ENCODE measurements at regions not wholly inside any gene's neighbourhood (a gene's known extent, or its start where the extent isn't known, plus 50 kb on each side); places are given as distances from the start of the nearest gene placed in this dataset.

GRCh38 chr13:22169473-22169872 is 498.6 kb downstream of the FGF9 start:
- H3K9me3 ChIP-seq: no peaks in the 10 kb centered on the region
- no peaks in the 10 kb centered on the region for H3K27me3 ChIP-seq
- H3K4me1 ChIP-seq (ENCODE audit: control insufficient read depth in 1 of 2, insufficient read depth in 1 of 2, low read depth in 1 of 2, low read length in 1 of 2): no peaks in the 10 kb centered on the region
- no peak overlapping the region for H3K4me3 ChIP-seq (ENCODE audit: low read depth in 1 of 2, low read length in 1 of 2)
- H3K36me3 ChIP-seq: no peaks in the 10 kb centered on the region
- H3K27ac ChIP-seq: no peak overlapping the region
- TF ChIP-seq CTCF (IDR thresholded peaks at IDR 0.05): no peak

GRCh38 chr13:22173610-22174009 is 502.7 kb downstream of the FGF9 start:
- Histone ChIP-seq H3K36me3 (no peaks in the 10 kb centered on the region), H3K27me3 (no peaks in the 10 kb centered on the region), H3K4me3 (ENCODE audit: low read depth in 1 of 2, low read length in 1 of 2) (no peak overlapping the region), H3K9me3 (no peaks in the 10 kb centered on the region), H3K4me1 (ENCODE audit: control insufficient read depth in 1 of 2, insufficient read depth in 1 of 2, low read depth in 1 of 2, low read length in 1 of 2) (no peaks in the 10 kb centered on the region), H3K27ac (no peak overlapping the region)
- no peak for TF ChIP-seq CTCF (IDR thresholded peaks at IDR 0.05)

GRCh38 chr13:22175241-22175640 is 504.4 kb downstream of the FGF9 start:
- TF ChIP-seq CTCF (IDR thresholded peaks at IDR 0.05): no peak
- Histone ChIP-seq H3K36me3 (no peaks in the 10 kb centered on the region), H3K27ac (no peak overlapping the region), H3K9me3 (no peaks in the 10 kb centered on the region), H3K27me3 (no peaks in the 10 kb centered on the region), H3K4me1 (ENCODE audit: control insufficient read depth in 1 of 2, insufficient read depth in 1 of 2, low read depth in 1 of 2, low read length in 1 of 2) (no peaks in the 10 kb centered on the region), H3K4me3 (ENCODE audit: low read depth in 1 of 2, low read length in 1 of 2) (no peak overlapping the region)

- Histone ChIP-seq H3K4me1 (ENCODE audit: control insufficient read depth in 1 of 2, insufficient read depth in 1 of 2, low read depth in 1 of 2, low read length in 1 of 2) (no peaks in the 10 kb centered on the region), H3K36me3 (no peaks in the 10 kb centered on the region), H3K27ac (no peak overlapping the region), H3K27me3 (no peaks in the 10 kb centered on the region), H3K9me3 (no peaks in the 10 kb centered on the region), H3K4me3 (ENCODE audit: low read depth in 1 of 2, low read length in 1 of 2) (no peak overlapping the region)
- no peak for TF ChIP-seq CTCF (IDR thresholded peaks at IDR 0.05)
Measured at GRCh38 chr13:22175815-22176214, 504.9 kb downstream of the FGF9 start.

GRCh38 chr13:22176968-22177520 is 506.2 kb downstream of the FGF9 start:
- TF ChIP-seq CTCF (IDR thresholded peaks at IDR 0.05): no peak
- H3K27ac ChIP-seq: no peak overlapping the region
- no peaks in the 10 kb centered on the region for H3K36me3 ChIP-seq
- H3K4me1 ChIP-seq (ENCODE audit: control insufficient read depth in 1 of 2, insufficient read depth in 1 of 2, low read depth in 1 of 2, low read length in 1 of 2): no peaks in the 10 kb centered on the region
- no peaks in the 10 kb centered on the region for H3K27me3 ChIP-seq
- no peak overlapping the region for H3K4me3 ChIP-seq (ENCODE audit: low read depth in 1 of 2, low read length in 1 of 2)
- H3K9me3 ChIP-seq: no peaks in the 10 kb centered on the region

- Histone ChIP-seq H3K9me3 (no peaks in the 10 kb centered on the region), H3K36me3 (no peaks in the 10 kb centered on the region), H3K27ac (no peak overlapping the region), H3K4me1 (ENCODE audit: control insufficient read depth in 1 of 2, insufficient read depth in 1 of 2, low read depth in 1 of 2, low read length in 1 of 2) (no peaks in the 10 kb centered on the region), H3K27me3 (no peaks in the 10 kb centered on the region), H3K4me3 (ENCODE audit: low read depth in 1 of 2, low read length in 1 of 2) (no peak overlapping the region)
- TF ChIP-seq CTCF (IDR thresholded peaks at IDR 0.05): no peak
Measured at GRCh38 chr13:22178878-22179277, 508.0 kb downstream of the FGF9 start.
